Tibial nerve (tissue), 3 donors: ENCODE measurements at regions not wholly inside any gene's neighbourhood (a gene's known extent, or its start where the extent isn't known, plus 50 kb on each side); places are given as distances from the start of the nearest gene placed in this dataset.

Experiments used
- CTCF ChIP-seq, 5 experiments: fragments of 200-600 bp in 3 of 5; fragments of 450-650 bp in 2 of 5; sonication (generic) in 3 of 5; IDR thresholded peaks; one replicate each; pipeline ENCODE4 v1.5.1; 2016 to 2019; ENCODE audit warnings: antibody characterized with exemption in 5 of 5, mild to moderate bottlenecking in 3 of 5, moderate library complexity in 2 of 5
- POLR2A ChIP-seq, 2 donors: fragments of 450-650 bp; IDR thresholded peaks; one replicate each; pipeline ENCODE4 v1.6.1; 2017; ENCODE audit warnings: antibody characterized with exemption in 2 of 2, mild to moderate bottlenecking in 2 of 2, moderate library complexity in 2 of 2

GRCh38 chr16:87121816-87122215, 195.4 kb downstream of the C16orf95 start:
- TF ChIP-seq POLR2A (IDR thresholded peaks at IDR 0.05) = no peak
- TF ChIP-seq CTCF (IDR thresholded peaks at IDR 0.05) = no peak
